ENCODE measurements at regions not wholly inside any gene's neighbourhood (a gene's known extent, or its start where the extent isn't known, plus 50 kb on each side); places are given as distances from the start of the nearest gene placed in this dataset.

DNA sequence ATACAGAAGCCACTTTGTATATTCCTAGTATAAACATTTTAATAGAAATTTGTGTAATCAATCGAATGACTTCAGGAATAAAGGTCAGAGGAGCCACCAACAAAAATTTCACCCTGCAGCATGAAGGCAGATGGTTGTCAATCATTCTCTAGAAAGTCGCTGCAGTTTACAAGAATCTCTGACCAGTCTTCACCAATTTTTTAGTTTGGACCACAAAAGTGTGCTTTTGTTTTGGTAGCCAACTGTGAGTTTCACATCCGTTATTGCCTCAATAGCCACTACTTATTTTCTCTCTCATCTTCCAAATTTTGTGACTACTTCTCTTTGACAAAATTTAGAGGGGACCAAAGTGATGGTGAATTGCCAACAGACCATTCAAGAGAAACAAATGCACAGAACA is 1155.6 kb downstream of the AMY1C start:
- TF ChIP-seq, protein P1, sequence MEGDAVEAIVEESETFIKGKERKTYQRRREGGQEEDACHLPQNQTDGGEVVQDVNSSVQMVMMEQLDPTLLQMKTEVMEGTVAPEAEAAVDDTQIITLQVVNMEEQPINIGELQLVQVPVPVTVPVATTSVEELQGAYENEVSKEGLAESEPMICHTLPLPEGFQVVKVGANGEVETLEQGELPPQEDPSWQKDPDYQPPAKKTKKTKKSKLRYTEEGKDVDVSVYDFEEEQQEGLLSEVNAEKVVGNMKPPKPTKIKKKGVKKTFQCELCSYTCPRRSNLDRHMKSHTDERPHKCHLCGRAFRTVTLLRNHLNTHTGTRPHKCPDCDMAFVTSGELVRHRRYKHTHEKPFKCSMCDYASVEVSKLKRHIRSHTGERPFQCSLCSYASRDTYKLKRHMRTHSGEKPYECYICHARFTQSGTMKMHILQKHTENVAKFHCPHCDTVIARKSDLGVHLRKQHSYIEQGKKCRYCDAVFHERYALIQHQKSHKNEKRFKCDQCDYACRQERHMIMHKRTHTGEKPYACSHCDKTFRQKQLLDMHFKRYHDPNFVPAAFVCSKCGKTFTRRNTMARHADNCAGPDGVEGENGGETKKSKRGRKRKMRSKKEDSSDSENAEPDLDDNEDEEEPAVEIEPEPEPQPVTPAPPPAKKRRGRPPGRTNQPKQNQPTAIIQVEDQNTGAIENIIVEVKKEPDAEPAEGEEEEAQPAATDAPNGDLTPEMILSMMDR (IDR thresholded peaks at IDR 0.05; ENCODE audit: low read length, missing control alignments) = no peak
- DNase-seq (ENCODE audit: low read depth) = no peak
- no peak overlapping the region for H3K4me3 ChIP-seq (replicated peaks; ENCODE audit: low read depth, low read length)

DNA sequence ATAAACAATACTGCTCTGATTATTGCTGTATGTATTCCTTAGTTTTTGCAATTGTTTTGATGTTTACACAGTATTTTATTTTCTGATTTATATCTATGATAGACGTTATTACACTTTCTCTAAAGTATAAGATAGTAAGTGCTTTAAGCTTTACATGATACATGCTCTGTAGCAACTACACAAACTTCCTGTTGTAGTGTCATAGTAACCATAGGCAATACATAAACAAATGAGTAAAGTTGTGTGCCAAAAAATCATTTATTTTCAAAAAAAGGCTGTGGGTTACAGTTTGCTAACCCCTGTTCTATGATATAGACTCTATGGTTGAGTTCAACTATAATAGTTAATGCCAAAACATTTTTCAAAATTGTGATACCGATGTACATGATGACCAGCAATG is 1156.4 kb downstream of the AMY1C start:
- no peak overlapping the region for H3K4me3 ChIP-seq (replicated peaks; ENCODE audit: low read depth, low read length)
- TF ChIP-seq, protein P1 (IDR thresholded peaks at IDR 0.05; ENCODE audit: low read length, missing control alignments) = no peak

GRCh38 chr1:104919188-104919587 is 1169.5 kb downstream of the AMY1C start:
- TF ChIP-seq, protein P1 (IDR thresholded peaks at IDR 0.05; ENCODE audit: low read length, missing control alignments) = no peak
- no peak overlapping the region for H3K4me3 ChIP-seq (replicated peaks; ENCODE audit: low read depth, low read length)
- no peak for DNase-seq (ENCODE audit: low read depth)

More for the DNA sequence above, 1156.4 kb downstream of the AMY1C start:
- DNase-seq (ENCODE audit: low read depth) = no peak

DNA sequence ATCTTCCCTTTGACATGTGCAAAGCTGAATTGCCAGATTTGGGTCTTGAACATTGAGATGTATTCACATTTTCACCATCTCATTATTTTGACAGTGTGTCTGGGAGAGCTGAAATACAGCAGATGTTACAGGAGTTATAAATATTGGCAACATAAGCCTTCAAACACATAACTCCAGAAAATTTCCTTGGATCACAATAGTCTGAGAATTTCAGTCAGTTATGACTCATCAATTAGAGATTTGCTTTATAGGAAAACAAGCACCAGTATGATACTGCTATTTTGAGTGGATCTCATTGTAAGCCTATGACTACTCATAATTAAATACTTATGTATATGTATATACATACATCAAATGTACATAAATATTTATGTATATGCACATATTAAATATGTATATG is 1171.8 kb downstream of the AMY1C start:
- TF ChIP-seq, protein P1 (IDR thresholded peaks at IDR 0.05; ENCODE audit: low read length, missing control alignments) = no peak
- no peak overlapping the region for H3K4me3 ChIP-seq (replicated peaks; ENCODE audit: low read depth, low read length)
- no peak for DNase-seq (ENCODE audit: low read depth)

DNA sequence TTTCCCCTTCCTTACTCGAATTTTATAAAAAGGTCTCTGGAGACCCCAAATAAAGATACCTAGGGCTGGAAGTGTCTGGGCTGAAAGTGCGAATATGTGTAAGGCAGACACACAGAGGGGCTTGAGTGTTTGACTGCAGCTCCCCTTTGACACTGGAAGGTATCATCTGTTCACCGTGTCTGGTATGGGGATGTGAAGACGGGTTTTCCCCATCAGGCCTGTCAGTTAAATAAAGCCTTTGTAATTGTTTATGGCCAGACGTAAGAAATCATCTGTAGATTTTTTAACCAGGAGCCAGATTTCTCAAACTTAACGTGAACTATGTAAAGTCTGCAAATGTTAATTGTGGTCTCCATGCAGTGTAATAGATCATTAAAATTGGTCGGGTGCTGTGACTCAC is 1173.4 kb downstream of the AMY1C start:
- TF ChIP-seq, protein P1 (IDR thresholded peaks at IDR 0.05; ENCODE audit: low read length, missing control alignments) = no peak
- H3K4me3 ChIP-seq (replicated peaks; ENCODE audit: low read depth, low read length) = no peak overlapping the region
- DNase-seq (ENCODE audit: low read depth) = no peak

- DNase-seq (ENCODE audit: low read depth) = no peak
- TF ChIP-seq, protein P1 (IDR thresholded peaks at IDR 0.05; ENCODE audit: low read length, missing control alignments) = no peak
These were observed 1179.6 kb downstream of the AMY1C start for GRCh38 chr1:104929280-104929679.

GRCh38 chr1:104932030-104932915 is 1182.6 kb downstream of the AMY1C start:
- TF ChIP-seq, protein P1 (IDR thresholded peaks at IDR 0.05; ENCODE audit: low read length, missing control alignments) = no peak
- DNase-seq (ENCODE audit: low read depth) = no peak

More at GRCh38 chr1:104929280-104929679, 1179.6 kb downstream of the AMY1C start:
- no peak overlapping the region for H3K4me3 ChIP-seq (replicated peaks; ENCODE audit: low read depth, low read length)

More at GRCh38 chr1:104932030-104932915, 1182.6 kb downstream of the AMY1C start:
- H3K4me3 ChIP-seq (replicated peaks; ENCODE audit: low read depth, low read length) = no peak overlapping the region
